ENCODE measurements at regions not wholly inside any gene's neighbourhood (a gene's known extent, or its start where the extent isn't known, plus 50 kb on each side); places are given as distances from the start of the nearest gene placed in this dataset.

GRCh38 chr17:62859146-62859545 is 51.0 kb upstream of the MARCHF10 start:
- TF ChIP-seq CTCF (IDR thresholded peaks at IDR 0.05): no peak
- TF ChIP-seq EZH2 (IDR thresholded peaks at IDR 0.05; ENCODE audit: borderline replicate concordance, insufficient read depth, low read depth, low read length, poor library complexity, severe bottlenecking): no peak
